GM18498 (cell line): ENCODE measurements at regions not wholly inside any gene's neighbourhood (a gene's known extent, or its start where the extent isn't known, plus 50 kb on each side); places are given as distances from the start of the nearest gene placed in this dataset.
A peak's percentile ranks its signal among the peaks of the same experiment; 100 is the strongest.
"Not testable (repeated sequence)": the region's sequence is repeated elsewhere in the genome, so short reads cannot be mapped to it uniquely, and the experiment has no call there.

Experiments
- ATAC-seq: cut with Tn5 transposase; IDR thresholded peaks from one replicate; pipeline ENCODE4 v1.9.1; 2021; ENCODE audit warnings: mild to moderate bottlenecking, moderate library complexity; ENCODE audit not compliant: unreplicated experiment

- ATAC-seq = no peak
These were observed 1028.5 kb downstream of the NR2F1-AS1 start for GRCh38 chr5:92552206-92553160.

- ATAC-seq = no peak
These were observed 1032.7 kb downstream of the NR2F1-AS1 start for GRCh38 chr5:92548346-92548745.

GRCh38 chr5:92544596-92544995 is 1036.4 kb downstream of the NR2F1-AS1 start:
- ATAC-seq = no peak

GRCh38 chr5:92544036-92544435 is 1037.0 kb downstream of the NR2F1-AS1 start:
- ATAC-seq = no peak

GRCh38 chr5:92543201-92543600 is 1037.8 kb downstream of the NR2F1-AS1 start:
- ATAC-seq = no peak

- ATAC-seq = not testable (repeated sequence)
These were observed 1039.0 kb downstream of the NR2F1-AS1 start for GRCh38 chr5:92542017-92542416.

GRCh38 chr5:92527311-92528078 is 1053.5 kb downstream of the NR2F1-AS1 start:
- peak; percentile 75 for ATAC-seq

GRCh38 chr5:92525131-92525530 is 1055.9 kb downstream of the NR2F1-AS1 start:
- no peak for ATAC-seq

- ATAC-seq = no peak
These were observed 1061.0 kb downstream of the NR2F1-AS1 start for GRCh38 chr5:92519811-92520632.

GRCh38 chr5:92518318-92518904 is 1062.6 kb downstream of the NR2F1-AS1 start:
- peak; percentile 100 for ATAC-seq

GRCh38 chr5:92514896-92515295 is 1066.1 kb downstream of the NR2F1-AS1 start:
- no peak for ATAC-seq

- ATAC-seq = no peak
These were observed 1068.0 kb downstream of the NR2F1-AS1 start for GRCh38 chr5:92513067-92513466.

GRCh38 chr5:92508271-92508670 is 1072.7 kb downstream of the NR2F1-AS1 start:
- ATAC-seq = no peak

GRCh38 chr5:92505925-92506324 is 1075.1 kb downstream of the NR2F1-AS1 start:
- ATAC-seq = peak; percentile 60

GRCh38 chr5:92505145-92505544 is 1075.9 kb downstream of the NR2F1-AS1 start:
- no peak for ATAC-seq

GRCh38 chr5:92504346-92504745 is 1076.7 kb downstream of the NR2F1-AS1 start:
- ATAC-seq = no peak

GRCh38 chr5:92500752-92501151 is 1080.3 kb downstream of the NR2F1-AS1 start:
- no peak for ATAC-seq

GRCh38 chr5:92496545-92496944 is 1084.5 kb downstream of the NR2F1-AS1 start:
- ATAC-seq = no peak

GRCh38 chr5:92494508-92494907 is 1086.5 kb downstream of the NR2F1-AS1 start:
- ATAC-seq = no peak

GRCh38 chr5:92492908-92493307 is 1088.1 kb downstream of the NR2F1-AS1 start:
- ATAC-seq = no peak

- ATAC-seq = no peak
These were observed 1096.5 kb downstream of the NR2F1-AS1 start for GRCh38 chr5:92484484-92484883.
